HG02610 (cell line): ENCODE measurements at regions not wholly inside any gene's neighbourhood (a gene's known extent, or its start where the extent isn't known, plus 50 kb on each side); places are given as distances from the start of the nearest gene placed in this dataset.

ENCODE experiments used
- ATAC-seq: cut with Tn5 transposase; IDR thresholded peaks from one replicate; pipeline ENCODE4 v1.9.1; 2021; ENCODE audit warnings: mild to moderate bottlenecking, moderate library complexity; ENCODE audit not compliant: unreplicated experiment

- ATAC-seq = no peak
Observed at GRCh38 chr10:2476218-2476811, 591.0 kb upstream of the PFKP start.

GRCh38 chr10:2475711-2476217 lies 591.6 kb upstream of the PFKP start:
- ATAC-seq = no peak

- no peak for ATAC-seq
Observed at GRCh38 chr10:2471811-2472210, 595.5 kb upstream of the PFKP start.

DNA sequence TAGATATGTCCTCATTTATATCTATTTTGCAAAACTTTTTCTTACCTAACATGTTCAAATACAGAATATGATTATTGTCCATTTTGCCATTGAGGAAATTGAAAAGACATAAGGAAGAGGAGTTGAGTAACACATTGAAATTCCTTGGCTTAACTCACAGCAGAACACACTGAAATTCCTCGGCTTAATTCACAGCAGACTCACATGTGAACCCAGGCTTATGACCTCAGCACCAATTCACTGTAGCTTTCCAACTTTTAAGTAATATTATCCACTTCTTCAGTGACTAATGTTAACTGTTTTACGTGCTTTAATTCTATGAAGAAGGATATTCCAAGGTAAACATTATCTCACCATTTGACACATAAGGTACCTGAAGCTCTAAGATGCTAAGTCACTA lies 597.5 kb upstream of the PFKP start:
- ATAC-seq = no peak

GRCh38 chr10:2464483-2464882 lies 602.9 kb upstream of the PFKP start:
- ATAC-seq = no peak

- ATAC-seq = no peak
Observed at GRCh38 chr10:2463316-2463715, 604.0 kb upstream of the PFKP start.

- ATAC-seq = no peak
Observed at GRCh38 chr10:2462581-2462980, 604.8 kb upstream of the PFKP start.

DNA sequence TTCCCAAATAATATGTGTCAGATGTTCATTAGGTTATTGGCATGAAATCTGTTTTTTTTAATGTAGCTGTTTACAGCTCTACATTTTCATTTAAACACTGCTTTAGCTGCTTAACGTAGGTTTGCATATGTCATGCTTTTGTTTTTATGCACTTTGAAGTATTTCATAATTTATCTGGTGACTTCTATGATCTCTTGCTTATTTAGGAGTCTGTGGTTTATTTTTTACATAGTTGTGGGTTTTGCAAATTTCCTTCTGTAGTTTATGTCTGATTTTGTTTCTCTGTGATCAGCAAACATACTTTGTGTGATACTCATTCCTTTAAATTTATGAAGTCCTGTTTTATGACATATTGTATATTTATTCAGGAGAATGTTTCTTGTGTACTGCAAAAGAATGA lies 606.5 kb upstream of the PFKP start:
- no peak for ATAC-seq

- ATAC-seq = no peak
Observed at GRCh38 chr10:2459713-2460112, 607.6 kb upstream of the PFKP start.

DNA sequence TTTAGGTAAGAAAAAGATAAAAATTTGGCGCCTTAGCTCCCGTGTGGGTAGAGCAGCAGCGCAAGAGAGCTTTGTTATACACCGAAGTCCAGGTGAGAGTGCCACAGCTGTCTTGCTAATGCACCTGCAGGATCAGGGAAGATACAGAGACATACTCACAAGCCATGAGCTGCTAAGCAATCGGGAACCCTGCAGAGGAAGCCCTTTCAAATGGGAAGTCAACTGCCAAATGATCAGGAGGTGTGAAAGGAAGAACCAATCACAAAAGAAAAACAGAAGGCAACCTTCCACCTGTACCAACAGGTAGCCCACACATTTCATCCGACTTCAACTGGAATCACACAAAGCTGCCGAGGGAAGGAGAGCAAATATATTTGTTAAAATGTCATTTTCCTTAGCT lies 610.5 kb upstream of the PFKP start:
- no peak for ATAC-seq

DNA sequence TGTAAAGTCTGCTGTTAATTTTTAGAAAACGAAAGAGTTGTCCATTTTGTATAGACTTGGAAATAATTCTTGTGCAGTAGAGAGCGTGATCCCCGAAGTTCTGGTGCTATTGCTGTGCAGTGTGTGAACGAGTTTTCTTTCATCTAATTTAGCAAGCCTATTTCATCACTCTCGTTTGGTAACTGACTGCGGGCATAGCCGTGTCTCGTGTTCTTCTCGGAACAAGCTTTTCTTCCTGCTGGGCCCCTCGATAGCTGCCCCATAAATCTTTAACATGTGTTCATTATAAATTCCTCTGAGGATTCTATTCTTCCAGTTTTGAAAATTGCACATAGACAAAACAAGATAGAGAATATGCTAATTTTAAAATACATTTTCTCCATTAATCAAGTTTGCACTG lies 622.0 kb upstream of the PFKP start:
- no peak for ATAC-seq

- no peak for ATAC-seq
Observed at GRCh38 chr10:2439983-2440382, 627.4 kb upstream of the PFKP start.

DNA sequence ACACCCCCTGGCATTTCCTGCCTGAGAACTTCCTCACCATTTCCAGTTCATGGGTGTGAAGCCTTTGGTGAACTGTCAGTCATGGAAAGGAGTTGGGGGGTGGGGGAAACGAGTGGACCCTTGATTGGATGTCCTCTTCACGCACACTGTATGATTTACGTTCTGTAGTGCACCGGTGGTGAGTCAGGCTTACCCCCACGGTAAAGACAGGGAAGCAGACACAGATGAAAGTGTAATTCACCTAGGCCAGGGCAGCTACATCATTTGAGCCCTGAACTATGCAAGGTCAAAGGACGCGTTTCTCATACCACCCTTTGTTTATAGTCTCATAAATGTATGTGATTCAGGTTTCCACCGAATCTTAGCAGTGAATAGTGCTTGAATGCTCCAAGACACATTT lies 628.3 kb upstream of the PFKP start:
- no peak for ATAC-seq

GRCh38 chr10:2438248-2438939 lies 629.0 kb upstream of the PFKP start:
- ATAC-seq = no peak

DNA sequence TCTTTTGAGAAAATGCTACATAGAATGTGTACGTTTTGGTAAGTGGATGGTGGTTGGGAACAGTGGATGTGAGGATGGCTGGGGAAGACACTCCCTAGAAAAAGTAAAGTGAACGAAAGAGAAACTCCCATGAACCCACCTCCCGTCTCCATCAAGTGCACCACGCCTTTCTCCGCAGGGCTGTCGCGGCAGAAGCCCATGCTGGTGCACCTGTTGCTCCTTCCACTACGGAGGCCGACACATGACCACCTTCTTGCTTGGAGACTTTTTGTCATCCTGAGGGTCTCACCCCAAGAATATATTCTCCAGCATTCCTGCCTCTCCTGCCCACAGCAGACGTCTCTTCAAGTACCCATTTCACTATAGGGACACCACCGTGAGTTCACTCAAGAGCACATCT lies 630.4 kb upstream of the PFKP start:
- no peak for ATAC-seq

GRCh38 chr10:2431961-2432360 lies 635.4 kb upstream of the PFKP start:
- no peak for ATAC-seq

GRCh38 chr10:2427412-2427811 lies 639.9 kb upstream of the PFKP start:
- no peak for ATAC-seq

DNA sequence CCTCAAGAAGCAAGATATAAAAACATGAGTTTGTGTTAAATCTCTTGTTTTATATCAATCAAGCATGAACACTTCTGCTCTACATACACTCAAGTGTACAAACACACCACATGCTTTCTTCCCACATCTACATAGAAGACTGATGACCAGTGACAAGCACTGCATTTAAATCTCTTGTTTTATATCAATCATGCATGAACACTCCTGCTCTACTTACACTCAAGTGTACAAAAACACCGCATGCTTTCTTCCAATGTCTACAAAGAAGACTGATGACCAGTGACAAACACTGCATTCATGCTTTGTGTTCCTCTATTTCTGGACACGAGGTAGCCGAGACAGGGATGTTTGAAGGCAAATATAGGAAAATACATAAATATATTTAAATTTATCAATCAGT lies 642.0 kb upstream of the PFKP start:
- no peak for ATAC-seq

- ATAC-seq = no peak
Observed at GRCh38 chr10:2414562-2414961, 652.8 kb upstream of the PFKP start.

- ATAC-seq = no peak
Observed at GRCh38 chr10:2414039-2414438, 653.3 kb upstream of the PFKP start.

- no peak for ATAC-seq
Observed at GRCh38 chr10:2410049-2410448, 657.3 kb upstream of the PFKP start.

GRCh38 chr10:2401459-2401858 lies 664.1 kb upstream of the ADARB2 start:
- ATAC-seq = no peak

- ATAC-seq = no peak
Observed at GRCh38 chr10:2399482-2399881, 662.2 kb upstream of the ADARB2 start.
